K562 (cell line): ENCODE measurements at regions not wholly inside any gene's neighbourhood (a gene's known extent, or its start where the extent isn't known, plus 50 kb on each side); places are given as distances from the start of the nearest gene placed in this dataset.

Experiments used
- ATAC-seq: fragments of 200-7000 bp; cut with Tn5 transposase; 3 replicates; pipeline ENCODE4 v1.9.1; 2020; ENCODE audit warnings: moderate library complexity
- BruUV-seq: library from RNA; stranded (reverse); fragments of 400-500 nt; replicated peaks from 2 replicates; lab custom pipeline; 2021; lab: Mats Ljungman, UMichigan
- CTCF ChIA-PET: fragments of 300-600 bp; formaldehyde crosslinking; extraction: SDS; loops from one replicate; lab custom pipeline; 2021; ENCODE audit warnings: low intra/inter-chr PET ratio; lab: Yijun Ruan, JAX
- POLR2A ChIA-PET: fragments of 300-600, 350-650 bp; sonication (Branson Sonifier 250); formaldehyde crosslinking; extraction: SDS; loops from one replicate; lab custom pipeline; 2021; ENCODE audit warnings: antibody characterized with exemption, inconsistent platforms; lab: Yijun Ruan, JAX
- DNase-seq, 4 experiments: peaks; one replicate each; pipeline versions ENCODE4 v3.0.0 to v3.0.0-alpha.2; 2011 to 2018; ENCODE audit warnings: low spot score in 3 of 4, mixed read lengths in 3 of 4; ENCODE audit errors: extremely low read depth in 1 of 4
- FAIRE-seq: peaks from 2 replicates; lab custom pipeline; 2011; peaks lifted over from hg19 to GRCh38; lab: Jason Lieb, UNC
- H2AFZ ChIP-seq: 2 replicates; pipeline ENCODE4 v1.6.0; 2011; ENCODE audit warnings: low read depth, low read length, control low read depth, inconsistent platforms
- H3K27ac ChIP-seq: fragments of 200-600 bp; 3 replicates; pipeline ENCODE4 v1.8.0; 2011; ENCODE audit warnings: low read depth, mild to moderate bottlenecking, control low read depth, inconsistent platforms, low read length, moderate library complexity, mixed read lengths; ENCODE audit errors: extremely low read depth
- H3K27me3 ChIP-seq, 2 experiments: fragments of 300-600 bp in 1 of 2; 2 replicates in 1 of 2; 3 replicates in 1 of 2; pipeline versions ENCODE4 v1.6.0 to v1.8.0; 2011; ENCODE audit warnings: inconsistent platforms in 2 of 2, low read length in 2 of 2, mild to moderate bottlenecking in 1 of 2, mixed read lengths in 1 of 2, moderate library complexity in 1 of 2; ENCODE audit not compliant: control insufficient read depth in 2 of 2, insufficient read depth in 2 of 2
- H3K36me3 ChIP-seq: fragments of 300-600 bp; 3 replicates; pipeline ENCODE4 v1.8.0; 2011; ENCODE audit warnings: mild to moderate bottlenecking, low read length, inconsistent platforms; ENCODE audit not compliant: control insufficient read depth, insufficient read depth
- H3K4me1 ChIP-seq, 2 experiments: fragments of 200-600 bp in 1 of 2; replicated peaks in 1 of 2; 2 replicates in 1 of 2; 3 replicates in 1 of 2; pipeline versions ENCODE4 v1.5.1 to v1.8.0; 2011; ENCODE audit warnings: inconsistent platforms in 2 of 2, low read length in 2 of 2, mild to moderate bottlenecking in 1 of 2, mixed read lengths in 1 of 2, moderate library complexity in 1 of 2; ENCODE audit not compliant: control insufficient read depth in 2 of 2, insufficient read depth in 2 of 2
- H3K4me2 ChIP-seq: 2 replicates; pipeline ENCODE4 v1.6.1; 2011; ENCODE audit warnings: low read length, control low read depth, inconsistent platforms, mixed read lengths; ENCODE audit not compliant: insufficient read depth
- H3K4me3 ChIP-seq: fragments of 200-600 bp; sonication (generic), shearing (Covaris generic); 2 replicates; pipeline ENCODE4 v1.5.1; 2016; ENCODE audit warnings: control low read depth, inconsistent platforms
- H3K79me2 ChIP-seq: fragments of 200-600 bp; 3 replicates; pipeline ENCODE4 v1.8.0; 2011; ENCODE audit warnings: low read length, inconsistent platforms; ENCODE audit not compliant: control insufficient read depth, insufficient read depth
- H3K9ac ChIP-seq, 2 experiments: 2 replicates each; pipeline versions ENCODE4 v1.6.0 to v1.6.1; 2011; ENCODE audit warnings: low read depth in 2 of 2, low read length in 2 of 2, control low read depth in 1 of 2, inconsistent platforms in 1 of 2, mild to moderate bottlenecking in 1 of 2, mixed read lengths in 1 of 2; ENCODE audit not compliant: insufficient read depth in 1 of 2
- H3K9me1 ChIP-seq: one replicate; pipeline ENCODE4 v1.6.0; 2011; ENCODE audit warnings: inconsistent platforms, mild to moderate bottlenecking, low read length, moderate library complexity; ENCODE audit not compliant: control insufficient read depth, insufficient read depth
- H3K9me3 ChIP-seq: replicated peaks from 2 replicates; pipeline ENCODE4 v1.5.1; 2011; ENCODE audit warnings: low read depth, low read length, inconsistent platforms; ENCODE audit not compliant: control insufficient read depth, insufficient read depth
- H4K20me1 ChIP-seq: replicated peaks from 2 replicates; pipeline ENCODE4 v1.6.1; 2011; ENCODE audit warnings: low read length, inconsistent platforms, mixed read lengths; ENCODE audit not compliant: control insufficient read depth, insufficient read depth
- ARID3B ChIP-seq: fragments of 250-450 bp; sonication (Bioruptor Pico); IDR thresholded peaks from 2 replicates; pipeline ENCODE4 v1.4.0; 2020; ENCODE audit warnings: borderline replicate concordance
- BHLHE40 ChIP-seq: IDR thresholded peaks from 2 replicates; pipeline ENCODE4 v1.6.1; 2011; ENCODE audit warnings: low read length, improper control_type of control experiment
- E2F3 ChIP-seq: fragments of 250-450 bp; sonication (Bioruptor Pico); IDR thresholded peaks from 2 replicates; pipeline ENCODE4 v1.4.0; 2020; ENCODE audit warnings: mild to moderate bottlenecking
- ELF1 ChIP-seq: fragments of 200-800 bp; sonication (Bioruptor generic); IDR thresholded peaks from 2 replicates; pipeline ENCODE4 v1.6.1; 2016; ENCODE audit warnings: missing genetic modification characterization, missing compliant biosample characterization
- EP300 ChIP-seq: IDR thresholded peaks from 2 replicates; pipeline ENCODE4 v1.6.1; 2012; ENCODE audit warnings: low read length, improper control_type of control experiment
- FOXK2 ChIP-seq, 2 experiments: fragments of 450-650 bp; IDR thresholded peaks in 1 of 2; conservative IDR thresholded peaks in 1 of 2; 2 replicates each; pipeline ENCODE4 v1.6.1; 2016; ENCODE audit warnings: low read depth in 2 of 2, mild to moderate bottlenecking in 1 of 2
- GTF3C2 ChIP-seq: IDR thresholded peaks from 3 replicates; pipeline ENCODE4 v1.6.1; 2011; ENCODE audit warnings: borderline replicate concordance, mild to moderate bottlenecking, moderate library complexity; ENCODE audit not compliant: insufficient read length; ENCODE audit errors: extremely low read depth
- IFI16 ChIP-seq: fragments of 250-450 bp; sonication (Bioruptor Pico); IDR thresholded peaks from 2 replicates; pipeline ENCODE4 v2.1.2; 2022; ENCODE audit warnings: mild to moderate bottlenecking, inconsistent platforms
- LCOR ChIP-seq: sonication (generic); formaldehyde crosslinking; IDR thresholded peaks from 2 replicates; pipeline ENCODE4 v1.8.0; 2022; ENCODE audit warnings: mild to moderate bottlenecking, missing genetic modification reagents
- MNT ChIP-seq, 2 experiments: fragments of 450-650 bp; conservative IDR thresholded peaks; 2 replicates each; pipeline ENCODE4 v1.6.1; 2017; ENCODE audit warnings: mild to moderate bottlenecking in 2 of 2, moderate library complexity in 2 of 2
- NR4A1 ChIP-seq, 2 experiments: fragments of 250-450 bp in 1 of 2; fragments of 450-650 bp in 1 of 2; sonication (Bioruptor Pico) in 1 of 2; IDR thresholded peaks; 2 replicates each; pipeline versions ENCODE4 v1.4.0 to v1.6.1; 2016 to 2020; ENCODE audit warnings: mild to moderate bottlenecking in 2 of 2, missing compliant biosample characterization in 1 of 2, missing genetic modification characterization in 1 of 2, moderate library complexity in 1 of 2
- PRPF4 ChIP-seq: fragments of 200-400 bp; formaldehyde crosslinking; IDR thresholded peaks from one replicate; pipeline ENCODE4 v1.6.1; 2017; ENCODE audit warnings: low read length, low read depth, mild to moderate bottlenecking; ENCODE audit not compliant: insufficient read depth, poor library complexity, severe bottlenecking
- SMAD3 ChIP-seq: fragments of 450-650 bp; formaldehyde crosslinking; conservative IDR thresholded peaks from 2 replicates; pipeline ENCODE4 v1.4.0; 2020; ENCODE audit warnings: mild to moderate bottlenecking
- SMARCA4 ChIP-seq: fragments of 450-650 bp; IDR thresholded peaks from 2 replicates; pipeline ENCODE4 v1.6.1; 2016
- TAF15 ChIP-seq: fragments of 200-400 bp; formaldehyde crosslinking; IDR thresholded peaks from 2 replicates; pipeline ENCODE4 v1.6.1; 2017; ENCODE audit warnings: mild to moderate bottlenecking, low read depth, low read length, moderate library complexity
- XRCC3 ChIP-seq: fragments of 450-650 bp; IDR thresholded peaks from 2 replicates; pipeline ENCODE4 v1.6.1; 2017; ENCODE audit warnings: mild to moderate bottlenecking, moderate library complexity
- ZC3H11A ChIP-seq: IDR thresholded peaks from 2 replicates; pipeline ENCODE4 v1.6.1; 2012; ENCODE audit warnings: low read depth, low read length, improper control_type of control experiment
- ZNF121 ChIP-seq: sonication (generic); formaldehyde crosslinking; conservative IDR thresholded peaks from 2 replicates; pipeline ENCODE4 v1.8.0; 2022; ENCODE audit warnings: missing genetic modification reagents
- ZNF282 ChIP-seq: sonication (generic); formaldehyde crosslinking; IDR thresholded peaks from 2 replicates; pipeline ENCODE4 v1.8.1; 2023; ENCODE audit warnings: missing genetic modification reagents
- WGBS: fragments of 100-300 bp; shearing (Covaris generic); methylation state at CpG from one replicate; pipeline ENCODE4 v1.1.6; 2016; ENCODE audit warnings: low coverage, mixed read lengths; ENCODE audit not compliant: insufficient coverage; ENCODE audit errors: missing lambda C conversion rate; 5-methylcytosine and 5-hydroxymethylcytosine counted together
- in situ Hi-C: fragments of 300-500 bp; cut with MboI; formaldehyde crosslinking; loops from 4 replicates; pipeline ENCODE4 v1.15.0; 2018; ENCODE audit warnings: inconsistent platforms, mixed read lengths
- intact Hi-C: fragments of 100-400 bp; cut with micrococcal nuclease; formaldehyde crosslinking; loops from 2 replicates; pipeline ENCODE4 v1.14.2; 2022

GRCh38 chr17:37831986-37832385 lies 87.1 kb upstream of the HNF1B start:
- Histone ChIP-seq H3K9me3 (no peaks in the 10 kb centered on the region), H3K4me2 (no peak overlapping the region), H3K4me3 (no peak overlapping the region), H2AFZ (no peak overlapping the region), H3K36me3 (no peaks in the 10 kb centered on the region), H3K27me3 (peaks cover 5 to 14% of the 10 kb centered on the region in 2 experiments; a peak in 4 of 5 replicates), H4K20me1 (no peaks in the 10 kb centered on the region), H3K4me1 (peaks cover 4 to 31% of the 10 kb centered on the region in 2 experiments; a peak in 4 of 5 replicates), H3K27ac (no peak overlapping the region), H3K79me2 (no peaks in the 10 kb centered on the region), H3K9me1 (no peaks in the 10 kb centered on the region), H3K9ac (no peak overlapping the region)
- no peak for ATAC-seq
- no peak for DNase-seq
- WGBS = 84% methylated on average over 2 of the region's 2 CpGs
- TF ChIP-seq ARID3B (CRISPR knock-in tag) (no peak), FOXK2 (conservative IDR thresholded peaks at IDR 0.05 in 1 of 2, IDR thresholded peaks at IDR 0.05 in 1 of 2; ENCODE audit: low read depth in 2 of 2) (no peak), SMAD3 (no peak), LCOR (CRISPR knock-in tag) (no peak), E2F3 (CRISPR knock-in tag) (no peak), PRPF4 (no peak), BHLHE40 (no peak), NR4A1 (CRISPR knock-in tag; IDR thresholded peaks at IDR 0.05) (no peak), NR4A1 (tag; IDR thresholded peaks at IDR 0.05) (no peak), MNT (conservative IDR thresholded peaks at IDR 0.05) (no peak), GTF3C2 (no peak), XRCC3 (no peak), ELF1 (tag) (no peak), ZNF121 (no peak), TAF15 (no peak), ZC3H11A (no peak), SMARCA4 (no peak), ZNF282 (no peak), IFI16 (no peak), EP300 (no peak)
- in situ Hi-C loops (no loop called here), intact Hi-C loops (no loop called here)
- CTCF ChIA-PET = no interaction called here
- POLR2A ChIA-PET = interaction anchor here (0.8 kb wide), 1 partner anchor 9 kb away, joined by 3 read pairs; no protein-coding TSS in a partner anchor
- no peak for FAIRE-seq
- no TSS peak for BruUV-seq
